Type B pancreatic cell (in vitro differentiated cells): ENCODE measurements at regions not wholly inside any gene's neighbourhood (a gene's known extent, or its start where the extent isn't known, plus 50 kb on each side); places are given as distances from the start of the nearest gene placed in this dataset.

Experiments used
- DNase-seq: peaks from one replicate; pipeline ENCODE4 v3.0.0; 2021; ENCODE audit warnings: mixed read lengths; ENCODE audit not compliant: unreplicated experiment; ENCODE audit errors: extremely low spot score
- H3K27ac Mint-ChIP-seq: 2 replicates; pipeline ENCODE4 v1.8.0; 2021; ENCODE audit warnings: mild to moderate bottlenecking, mixed read lengths
- H3K27me3 Mint-ChIP-seq: 2 replicates; pipeline ENCODE4 v1.8.0; 2021; ENCODE audit warnings: mixed read lengths
- H3K36me3 Mint-ChIP-seq: 2 replicates; pipeline ENCODE4 v1.8.0; 2021; ENCODE audit warnings: mixed read lengths
- H3K4me1 Mint-ChIP-seq: one replicate; pipeline ENCODE4 v1.8.0; 2021; ENCODE audit warnings: mixed read lengths; ENCODE audit not compliant: unreplicated experiment
- H3K4me3 Mint-ChIP-seq: 2 replicates; pipeline ENCODE4 v1.8.0; 2021; ENCODE audit warnings: mild to moderate bottlenecking, mixed read lengths
- H3K9me3 Mint-ChIP-seq: 2 replicates; pipeline ENCODE4 v1.8.0; 2021; ENCODE audit warnings: mixed read lengths
- CTCF ChIP-seq: fragments of 200-600 bp; sonication (generic); conservative IDR thresholded peaks from 2 replicates; pipeline ENCODE4 v1.5.0; 2021; ENCODE audit warnings: antibody characterized with exemption, mild to moderate bottlenecking

- Mint-ChIP-seq H3K9me3 (no peaks in the 10 kb centered on the region), H3K27me3 (no peaks in the 10 kb centered on the region), H3K4me3 (no peak overlapping the region), H3K27ac (no peak overlapping the region), H3K4me1 (no peaks in the 10 kb centered on the region), H3K36me3 (no peaks in the 10 kb centered on the region)
- TF ChIP-seq CTCF: no peak
- no peak for DNase-seq
Measured at GRCh38 chr2:225993430-225993829, 593.9 kb downstream of the NYAP2 start.

DNA sequence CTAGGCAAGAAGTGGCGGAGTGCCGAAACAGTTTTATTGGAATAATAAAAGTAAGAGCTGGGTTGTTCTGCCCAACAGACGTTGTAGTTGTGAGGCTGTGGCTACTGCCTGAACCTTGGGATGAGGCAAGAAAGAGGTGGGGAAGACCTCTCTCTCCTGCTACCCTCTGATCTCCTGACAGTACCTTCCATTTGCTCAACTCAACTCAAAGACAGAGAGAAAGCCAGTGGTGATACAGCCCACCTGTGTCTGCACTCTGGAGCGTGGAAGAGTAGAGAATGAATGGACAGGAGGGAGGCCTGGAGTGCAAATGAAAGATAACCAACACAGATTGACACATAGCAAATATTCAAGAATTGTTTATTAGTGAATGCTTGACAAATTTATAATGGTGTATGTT, 590.3 kb downstream of the NYAP2 start:
- no peak overlapping the region for H3K4me3 Mint-ChIP-seq
- H3K27me3 Mint-ChIP-seq: no peaks in the 10 kb centered on the region
- DNase-seq: no peak
- no peak overlapping the region for H3K27ac Mint-ChIP-seq
- TF ChIP-seq CTCF: no peak
- no peaks in the 10 kb centered on the region for H3K9me3 Mint-ChIP-seq
- no peaks in the 10 kb centered on the region for H3K4me1 Mint-ChIP-seq
- no peaks in the 10 kb centered on the region for H3K36me3 Mint-ChIP-seq

DNA sequence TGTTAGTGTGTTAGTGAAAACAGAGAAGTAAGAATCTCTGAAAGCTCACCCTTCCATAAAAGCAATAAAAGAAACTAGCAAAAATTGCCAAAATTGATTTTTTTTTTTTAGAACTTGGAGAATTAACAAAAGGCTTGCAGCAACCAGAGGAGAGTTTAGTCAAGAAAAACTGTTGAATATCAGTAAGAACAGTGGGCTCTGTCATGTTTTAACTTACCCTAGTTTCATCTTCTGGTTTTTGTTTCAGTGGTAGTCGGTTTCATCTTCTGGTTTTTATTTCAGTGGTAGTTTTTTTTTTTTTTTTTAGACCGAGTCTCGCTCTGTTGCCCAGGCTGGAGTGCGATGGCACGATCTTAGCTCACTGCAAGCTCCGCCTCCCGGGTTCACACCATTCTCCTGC, 580.9 kb downstream of the NYAP2 start:
- Mint-ChIP-seq H3K27me3 (no peaks in the 10 kb centered on the region), H3K9me3 (peaks cover 3% of the 10 kb centered on the region), H3K4me1 (no peaks in the 10 kb centered on the region), H3K4me3 (no peak overlapping the region), H3K27ac (no peak overlapping the region), H3K36me3 (no peaks in the 10 kb centered on the region)
- no peak for DNase-seq
- no peak for TF ChIP-seq CTCF

- H3K9me3 Mint-ChIP-seq: peaks cover 8% of the 10 kb centered on the region
- no peak overlapping the region for H3K27ac Mint-ChIP-seq
- no peak for TF ChIP-seq CTCF
- no peaks in the 10 kb centered on the region for H3K36me3 Mint-ChIP-seq
- DNase-seq: no peak
- no peaks in the 10 kb centered on the region for H3K27me3 Mint-ChIP-seq
- H3K4me3 Mint-ChIP-seq: no peak overlapping the region
- H3K4me1 Mint-ChIP-seq: no peaks in the 10 kb centered on the region
Measured at GRCh38 chr2:225971433-225971832, 571.9 kb downstream of the NYAP2 start.

- no peaks in the 10 kb centered on the region for H3K4me1 Mint-ChIP-seq
- H3K27me3 Mint-ChIP-seq: no peaks in the 10 kb centered on the region
- H3K9me3 Mint-ChIP-seq: no peaks in the 10 kb centered on the region
- H3K27ac Mint-ChIP-seq: no peak overlapping the region
- no peak for DNase-seq
- no peak for TF ChIP-seq CTCF
- no peaks in the 10 kb centered on the region for H3K36me3 Mint-ChIP-seq
- no peak overlapping the region for H3K4me3 Mint-ChIP-seq
Measured at GRCh38 chr2:225948903-225949302, 549.4 kb downstream of the NYAP2 start.

- no peak for TF ChIP-seq CTCF
- DNase-seq: no peak
- no peak overlapping the region for H3K4me3 Mint-ChIP-seq
- no peaks in the 10 kb centered on the region for H3K4me1 Mint-ChIP-seq
- no peak overlapping the region for H3K27ac Mint-ChIP-seq
- H3K9me3 Mint-ChIP-seq: no peaks in the 10 kb centered on the region
- H3K36me3 Mint-ChIP-seq: no peaks in the 10 kb centered on the region
- H3K27me3 Mint-ChIP-seq: no peaks in the 10 kb centered on the region
Measured at GRCh38 chr2:225938991-225939390, 539.5 kb downstream of the NYAP2 start.
